ENCODE measurements at regions not wholly inside any gene's neighbourhood (a gene's known extent, or its start where the extent isn't known, plus 50 kb on each side); places are given as distances from the start of the nearest gene placed in this dataset.

DNA sequence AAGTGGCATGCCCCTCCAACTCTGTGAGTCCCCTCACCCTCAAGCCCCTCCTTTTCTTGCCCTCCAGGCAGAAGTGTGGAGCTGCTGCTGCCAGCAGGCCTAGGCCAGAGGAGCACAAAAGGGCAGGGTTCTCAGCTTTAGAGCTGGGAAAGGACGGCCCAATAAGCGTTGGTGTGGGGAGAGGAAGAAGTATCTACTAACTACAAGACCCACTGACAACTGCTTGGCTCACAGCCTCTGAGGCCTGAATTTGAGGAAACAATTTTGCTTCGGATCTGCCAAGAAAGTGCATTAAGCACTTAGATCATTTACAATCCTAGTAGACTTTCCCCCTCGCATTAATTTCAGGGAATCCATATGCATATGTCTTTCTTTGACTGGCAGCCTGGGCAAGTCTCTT lies 179.4 kb downstream of the SNX18 start:
- peak overlapping the region; percentile 57 to 72 for H3K27ac ChIP-seq
- no peaks in the 10 kb centered on the region for H3K36me3 ChIP-seq
- intact Hi-C loops (cut with DNase I; ENCODE audit: low total_unique reads), result no loop called here
- no peak for DNase-seq
- peaks cover 0 to 86% (median 41%) of the 10 kb centered on the region in 4 donors for H3K4me1 ChIP-seq
- H3K4me3 ChIP-seq, result no peak overlapping the region
- TF ChIP-seq, protein P1, sequence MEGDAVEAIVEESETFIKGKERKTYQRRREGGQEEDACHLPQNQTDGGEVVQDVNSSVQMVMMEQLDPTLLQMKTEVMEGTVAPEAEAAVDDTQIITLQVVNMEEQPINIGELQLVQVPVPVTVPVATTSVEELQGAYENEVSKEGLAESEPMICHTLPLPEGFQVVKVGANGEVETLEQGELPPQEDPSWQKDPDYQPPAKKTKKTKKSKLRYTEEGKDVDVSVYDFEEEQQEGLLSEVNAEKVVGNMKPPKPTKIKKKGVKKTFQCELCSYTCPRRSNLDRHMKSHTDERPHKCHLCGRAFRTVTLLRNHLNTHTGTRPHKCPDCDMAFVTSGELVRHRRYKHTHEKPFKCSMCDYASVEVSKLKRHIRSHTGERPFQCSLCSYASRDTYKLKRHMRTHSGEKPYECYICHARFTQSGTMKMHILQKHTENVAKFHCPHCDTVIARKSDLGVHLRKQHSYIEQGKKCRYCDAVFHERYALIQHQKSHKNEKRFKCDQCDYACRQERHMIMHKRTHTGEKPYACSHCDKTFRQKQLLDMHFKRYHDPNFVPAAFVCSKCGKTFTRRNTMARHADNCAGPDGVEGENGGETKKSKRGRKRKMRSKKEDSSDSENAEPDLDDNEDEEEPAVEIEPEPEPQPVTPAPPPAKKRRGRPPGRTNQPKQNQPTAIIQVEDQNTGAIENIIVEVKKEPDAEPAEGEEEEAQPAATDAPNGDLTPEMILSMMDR (IDR thresholded peaks at IDR 0.05), result no peak
- H3K27me3 ChIP-seq, result no peaks in the 10 kb centered on the region
- H3K9me3 ChIP-seq, result no peaks in the 10 kb centered on the region

DNA sequence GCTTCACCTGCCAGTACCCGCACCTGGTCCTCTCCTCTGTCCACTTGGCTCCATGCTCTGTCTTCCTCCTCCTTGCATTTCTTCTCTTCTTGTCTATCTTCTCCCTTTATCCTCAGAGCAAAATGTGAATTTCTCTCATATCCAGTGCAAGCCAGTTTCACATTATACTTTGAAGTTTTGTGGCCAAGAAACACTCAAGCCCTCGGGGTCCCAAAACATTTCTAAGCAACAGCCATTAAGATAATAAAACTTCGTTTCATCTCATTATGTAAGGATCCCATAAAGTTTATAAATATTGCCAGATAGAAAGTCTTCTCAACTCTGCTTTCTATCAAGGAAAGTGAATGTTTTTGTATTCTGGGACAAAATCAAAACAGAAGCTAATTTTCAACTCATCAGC lies 178.8 kb downstream of the SNX18 start:
- H3K4me3 ChIP-seq, result no peak overlapping the region
- H3K9me3 ChIP-seq, result no peaks in the 10 kb centered on the region
- DNase-seq, result no peak
- peak overlapping the region; percentile 57 to 72 for H3K27ac ChIP-seq
- TF ChIP-seq, protein P1 (IDR thresholded peaks at IDR 0.05), result no peak
- intact Hi-C loops (cut with DNase I; ENCODE audit: low total_unique reads), result no loop called here
- peaks cover 0 to 86% (median 38%) of the 10 kb centered on the region in 4 donors for H3K4me1 ChIP-seq
- no peaks in the 10 kb centered on the region for H3K36me3 ChIP-seq
- no peaks in the 10 kb centered on the region for H3K27me3 ChIP-seq

DNA sequence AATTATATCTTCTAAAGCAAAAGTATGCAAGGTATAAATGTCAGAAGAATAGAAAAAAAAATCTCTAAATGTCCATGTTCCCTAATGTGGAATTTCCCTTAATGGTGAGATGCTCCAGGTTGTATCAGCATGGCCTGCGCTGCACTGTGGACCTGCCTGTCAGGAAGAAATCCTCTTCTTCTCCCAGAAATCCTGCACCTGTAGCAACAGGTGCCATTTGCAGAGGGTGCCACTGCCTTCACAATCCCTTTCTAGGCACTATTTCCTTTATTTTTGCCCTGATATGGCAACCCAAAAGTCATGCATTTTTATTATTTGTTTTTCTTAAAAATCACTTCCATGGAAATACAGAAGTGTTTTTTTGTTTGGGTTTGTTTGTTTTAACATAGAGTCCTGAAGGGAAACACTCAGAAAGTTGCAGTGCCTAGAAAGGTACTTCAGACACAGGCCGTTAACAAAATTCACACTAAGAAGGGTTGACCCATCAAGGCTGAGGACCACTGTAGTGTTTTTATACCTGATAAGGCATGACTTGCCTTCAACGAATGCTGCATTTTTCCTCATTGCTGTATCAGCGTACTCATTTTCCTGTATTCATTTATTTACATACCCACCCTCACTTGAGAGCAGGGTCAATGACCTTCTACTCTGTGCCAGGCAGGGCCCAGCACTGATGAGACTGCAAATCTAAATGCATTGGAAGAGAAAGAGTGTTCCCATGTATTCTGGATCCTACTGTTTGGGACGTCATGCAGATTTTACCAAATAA lies 177.8 kb downstream of the SNX18 start:
- Histone ChIP-seq H3K27ac (peak overlapping the region in 1 of 2 donors; percentile 57), H3K27me3 (no peaks in the 10 kb centered on the region), H3K36me3 (no peaks in the 10 kb centered on the region), H3K4me3 (no peak overlapping the region), H3K9me3 (no peaks in the 10 kb centered on the region), H3K4me1 (peaks cover 0 to 88% (median 37%) of the 10 kb centered on the region in 4 donors)
- TF ChIP-seq, protein P1 (IDR thresholded peaks at IDR 0.05), result no peak
- intact Hi-C loops (cut with DNase I; ENCODE audit: low total_unique reads), result no loop called here
- DNase-seq, result no peak

DNA sequence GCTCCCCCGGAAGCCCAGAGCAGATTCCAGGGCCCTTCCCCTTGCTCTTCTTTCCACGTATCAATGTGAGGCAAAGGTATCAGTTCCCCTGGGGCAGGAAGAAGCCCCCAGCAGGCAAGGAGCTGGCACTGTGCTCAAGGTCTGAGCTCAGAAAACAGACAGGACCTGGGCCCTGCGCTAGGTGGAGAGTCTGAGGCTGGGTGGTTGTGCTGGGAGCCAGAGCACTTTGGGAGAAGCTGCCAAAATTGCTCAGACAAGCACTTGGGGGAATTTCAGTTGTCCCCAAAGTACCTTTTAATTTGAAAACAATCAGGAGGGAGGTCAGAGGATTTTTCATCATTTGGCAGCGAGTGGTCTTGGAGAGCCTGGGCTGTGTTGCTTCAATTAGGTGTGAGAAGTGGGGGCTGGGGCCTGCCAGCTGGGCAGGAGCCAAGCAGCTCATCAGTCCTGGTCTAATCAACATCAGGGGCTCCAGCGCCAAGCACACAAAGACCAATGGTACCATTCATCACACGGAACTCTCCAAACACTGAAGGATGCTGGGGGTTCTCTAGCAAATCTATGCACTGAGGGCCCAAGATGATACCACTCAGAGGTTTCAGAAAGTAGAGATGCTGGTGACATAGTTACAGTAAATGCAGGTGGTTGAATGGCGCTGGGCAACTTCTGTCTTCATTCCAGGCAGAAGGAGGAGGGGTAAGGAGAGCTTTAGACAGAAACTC lies 176.5 kb downstream of the SNX18 start:
- no peaks in the 10 kb centered on the region for H3K36me3 ChIP-seq
- peak overlapping the region in 1 of 2 donors; percentile 24 for H3K27ac ChIP-seq
- H3K9me3 ChIP-seq, result no peaks in the 10 kb centered on the region
- TF ChIP-seq, protein P1 (IDR thresholded peaks at IDR 0.05), result no peak
- H3K4me3 ChIP-seq, result no peak overlapping the region
- DNase-seq, result no peak
- intact Hi-C loops (cut with DNase I; ENCODE audit: low total_unique reads), result no loop called here
- peaks cover 0 to 93% (median 43%) of the 10 kb centered on the region in 4 donors for H3K4me1 ChIP-seq
- no peaks in the 10 kb centered on the region for H3K27me3 ChIP-seq

DNA sequence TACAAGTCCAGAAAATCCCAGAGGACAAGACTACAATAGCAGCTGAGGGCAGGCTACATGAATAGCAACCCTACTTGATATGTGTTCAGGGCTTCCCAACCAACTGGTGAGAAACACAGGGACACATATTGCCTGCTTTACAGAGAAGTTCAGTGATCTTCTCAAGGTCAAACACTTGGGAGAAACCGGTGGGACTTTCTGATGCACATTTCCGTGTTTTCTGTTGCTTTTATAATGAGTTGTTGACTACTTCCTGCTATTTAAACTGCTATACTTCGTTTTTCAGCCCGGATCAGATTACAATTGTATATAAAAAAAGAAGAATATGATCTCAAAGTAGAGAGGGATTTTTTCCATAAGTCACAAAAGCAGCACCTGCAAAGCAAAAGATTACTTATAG lies 175.1 kb downstream of the SNX18 start:
- peaks cover 0 to 91% (median 33%) of the 10 kb centered on the region in 4 donors for H3K4me1 ChIP-seq
- TF ChIP-seq, protein P1 (IDR thresholded peaks at IDR 0.05), result no peak
- no peak for DNase-seq
- peak overlapping the region; percentile 54 to 64 for H3K27ac ChIP-seq
- intact Hi-C loops (cut with DNase I; ENCODE audit: low total_unique reads), result no loop called here
- H3K4me3 ChIP-seq, result no peak overlapping the region
- no peaks in the 10 kb centered on the region for H3K36me3 ChIP-seq
- H3K27me3 ChIP-seq, result no peaks in the 10 kb centered on the region
- no peaks in the 10 kb centered on the region for H3K9me3 ChIP-seq
